ENCODE measurements at regions not wholly inside any gene's neighbourhood (a gene's known extent, or its start where the extent isn't known, plus 50 kb on each side); places are given as distances from the start of the nearest gene placed in this dataset.

- no peak for TF ChIP-seq POLR2A (IDR thresholded peaks at IDR 0.05)
- TF ChIP-seq, protein P1, sequence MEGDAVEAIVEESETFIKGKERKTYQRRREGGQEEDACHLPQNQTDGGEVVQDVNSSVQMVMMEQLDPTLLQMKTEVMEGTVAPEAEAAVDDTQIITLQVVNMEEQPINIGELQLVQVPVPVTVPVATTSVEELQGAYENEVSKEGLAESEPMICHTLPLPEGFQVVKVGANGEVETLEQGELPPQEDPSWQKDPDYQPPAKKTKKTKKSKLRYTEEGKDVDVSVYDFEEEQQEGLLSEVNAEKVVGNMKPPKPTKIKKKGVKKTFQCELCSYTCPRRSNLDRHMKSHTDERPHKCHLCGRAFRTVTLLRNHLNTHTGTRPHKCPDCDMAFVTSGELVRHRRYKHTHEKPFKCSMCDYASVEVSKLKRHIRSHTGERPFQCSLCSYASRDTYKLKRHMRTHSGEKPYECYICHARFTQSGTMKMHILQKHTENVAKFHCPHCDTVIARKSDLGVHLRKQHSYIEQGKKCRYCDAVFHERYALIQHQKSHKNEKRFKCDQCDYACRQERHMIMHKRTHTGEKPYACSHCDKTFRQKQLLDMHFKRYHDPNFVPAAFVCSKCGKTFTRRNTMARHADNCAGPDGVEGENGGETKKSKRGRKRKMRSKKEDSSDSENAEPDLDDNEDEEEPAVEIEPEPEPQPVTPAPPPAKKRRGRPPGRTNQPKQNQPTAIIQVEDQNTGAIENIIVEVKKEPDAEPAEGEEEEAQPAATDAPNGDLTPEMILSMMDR (IDR thresholded peaks at IDR 0.05) = no peak
Measured at GRCh38 chr17:65332375-65332774, 195.2 kb downstream of the RGS9 start.

All from right lobe of liver (tissue), 4 donors.